ENCODE measurements at regions not wholly inside any gene's neighbourhood (a gene's known extent, or its start where the extent isn't known, plus 50 kb on each side); places are given as distances from the start of the nearest gene placed in this dataset.
A peak's percentile ranks its signal among the peaks of the same experiment; 100 is the strongest.

DNA sequence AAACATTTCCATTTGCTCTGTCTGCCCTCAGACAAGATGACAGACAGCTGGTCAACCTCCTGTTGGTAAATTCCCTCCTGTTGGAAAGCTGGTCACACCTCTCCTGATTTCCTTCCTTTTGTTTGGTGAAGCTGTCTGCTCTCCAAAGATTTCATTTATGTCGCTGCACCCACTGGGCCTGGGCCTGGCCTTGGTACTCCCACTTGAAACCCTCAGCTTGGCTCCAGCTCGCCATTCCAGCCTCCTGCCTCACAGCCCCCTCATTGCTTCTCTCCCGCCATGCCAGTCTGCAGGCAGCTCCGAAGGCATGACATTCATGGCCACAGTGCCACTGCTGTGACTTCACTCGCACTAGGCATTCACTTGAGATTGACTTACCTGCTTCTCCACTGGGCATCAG is 451.8 kb downstream of the VRK1 start:
- no peaks in the 10 kb centered on the region for H3K27me3 ChIP-seq (ENCODE audit: control insufficient read depth in 3 of 3, insufficient read depth in 3 of 3, low read length in 3 of 3)
- H3K27ac ChIP-seq (ENCODE audit: low read depth in 1 of 3, low read length in 2 of 3), result no peak overlapping the region
- FAIRE-seq (no peak), DNase-seq (no peak)
- peaks cover 0 to 2% of the 10 kb centered on the region in 2 donors for H3K9me3 ChIP-seq (ENCODE audit: control insufficient read depth in 2 of 2, insufficient read depth in 1 of 2, low read depth in 1 of 2, low read length in 1 of 2)
- H3K4me3 ChIP-seq (ENCODE audit: low read depth in 1 of 3, low read length in 3 of 3), result no peak overlapping the region
- H3K36me3 ChIP-seq (ENCODE audit: control insufficient read depth in 3 of 3, insufficient read depth in 2 of 3, low read depth in 1 of 3, low read length in 3 of 3), result no peaks in the 10 kb centered on the region
- H3K4me1 ChIP-seq (ENCODE audit: control insufficient read depth in 3 of 3, insufficient read depth in 2 of 3, low read depth in 1 of 3, low read length in 2 of 3), result no peaks in the 10 kb centered on the region
- 83 to 88% (median 86%) methylated on average over 5 of the region's 5 CpGs for WGBS, 3 donors

DNA sequence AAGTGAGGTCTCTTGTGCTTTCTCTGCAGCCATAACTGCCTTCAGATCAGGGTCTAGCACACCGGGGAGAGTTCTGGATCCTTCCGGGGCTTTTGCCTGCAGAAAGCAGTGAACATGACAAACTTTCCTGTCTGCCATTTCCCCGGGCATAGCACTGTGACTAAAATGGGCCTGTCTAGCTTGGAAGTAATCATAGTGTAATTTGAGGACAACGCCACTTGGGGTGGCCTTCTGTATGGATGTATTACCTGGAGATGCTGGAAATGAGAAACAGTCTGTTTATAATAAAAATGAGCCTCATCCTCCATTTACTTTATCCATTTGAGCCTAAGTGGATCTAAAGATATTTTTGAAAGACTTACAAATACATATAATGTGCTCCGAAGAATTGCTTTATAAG is 453.7 kb downstream of the VRK1 start:
- DNase-seq (no peak), FAIRE-seq (no peak)
- 74 to 84% (median 76%) methylated on average over 5 of the region's 5 CpGs for WGBS, 3 donors
- Histone ChIP-seq H3K9me3 (ENCODE audit: control insufficient read depth in 2 of 2, insufficient read depth in 1 of 2, low read depth in 1 of 2, low read length in 1 of 2) (peaks cover 0 to 2% of the 10 kb centered on the region in 2 donors), H3K36me3 (ENCODE audit: control insufficient read depth in 3 of 3, insufficient read depth in 2 of 3, low read depth in 1 of 3, low read length in 3 of 3) (no peaks in the 10 kb centered on the region), H3K4me1 (ENCODE audit: control insufficient read depth in 3 of 3, insufficient read depth in 2 of 3, low read depth in 1 of 3, low read length in 2 of 3) (no peaks in the 10 kb centered on the region), H3K4me3 (ENCODE audit: low read depth in 1 of 3, low read length in 3 of 3) (no peak overlapping the region), H3K27me3 (ENCODE audit: control insufficient read depth in 3 of 3, insufficient read depth in 3 of 3, low read length in 3 of 3) (no peaks in the 10 kb centered on the region), H3K27ac (ENCODE audit: low read depth in 1 of 3, low read length in 2 of 3) (no peak overlapping the region)

DNA sequence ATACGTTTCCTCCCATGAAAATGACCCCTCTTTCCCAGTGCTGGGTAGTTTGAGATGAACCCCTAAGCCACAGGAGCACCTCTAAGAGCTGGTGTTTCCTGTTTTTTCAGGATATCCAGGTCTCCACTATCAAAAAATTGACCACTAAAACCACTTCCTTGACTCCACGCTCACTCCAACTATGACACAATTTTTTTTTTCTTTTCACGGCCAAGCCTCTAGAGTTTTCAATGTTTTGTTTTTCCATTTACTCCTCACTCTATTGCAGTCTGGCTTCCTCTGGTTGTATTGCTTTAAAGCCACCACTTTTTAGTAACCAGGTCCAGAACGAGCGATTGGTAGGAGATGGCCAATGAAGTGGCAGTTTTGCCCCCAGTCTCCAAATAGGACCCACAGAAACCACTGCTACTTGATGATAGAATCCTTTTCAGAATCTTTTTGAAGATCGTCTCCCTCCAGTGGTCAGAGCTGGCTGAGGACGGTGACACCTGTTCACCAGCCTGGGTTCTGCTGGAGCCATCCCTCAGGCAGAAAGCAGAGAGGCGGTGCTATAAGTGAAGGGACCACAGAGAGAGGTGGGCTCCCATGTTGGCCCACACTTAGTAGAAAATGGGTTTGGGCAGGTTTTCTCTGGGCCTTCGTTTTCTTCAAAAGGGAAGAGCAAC is 454.4 kb downstream of the VRK1 start:
- WGBS, 3 donors, result 52 to 64% (median 56%) methylated on average over 9 of the region's 9 CpGs
- DNase-seq (no peak), FAIRE-seq (no peak)
- Histone ChIP-seq H3K27ac (ENCODE audit: low read depth in 1 of 3, low read length in 2 of 3) (no peak overlapping the region), H3K36me3 (ENCODE audit: control insufficient read depth in 3 of 3, insufficient read depth in 2 of 3, low read depth in 1 of 3, low read length in 3 of 3) (no peaks in the 10 kb centered on the region), H3K4me1 (ENCODE audit: control insufficient read depth in 3 of 3, insufficient read depth in 2 of 3, low read depth in 1 of 3, low read length in 2 of 3) (no peaks in the 10 kb centered on the region), H3K27me3 (ENCODE audit: control insufficient read depth in 3 of 3, insufficient read depth in 3 of 3, low read length in 3 of 3) (no peaks in the 10 kb centered on the region), H3K4me3 (ENCODE audit: low read depth in 1 of 3, low read length in 3 of 3) (no peak overlapping the region), H3K9me3 (ENCODE audit: control insufficient read depth in 2 of 2, insufficient read depth in 1 of 2, low read depth in 1 of 2, low read length in 1 of 2) (peaks cover 0 to 2% of the 10 kb centered on the region in 2 donors)

DNA sequence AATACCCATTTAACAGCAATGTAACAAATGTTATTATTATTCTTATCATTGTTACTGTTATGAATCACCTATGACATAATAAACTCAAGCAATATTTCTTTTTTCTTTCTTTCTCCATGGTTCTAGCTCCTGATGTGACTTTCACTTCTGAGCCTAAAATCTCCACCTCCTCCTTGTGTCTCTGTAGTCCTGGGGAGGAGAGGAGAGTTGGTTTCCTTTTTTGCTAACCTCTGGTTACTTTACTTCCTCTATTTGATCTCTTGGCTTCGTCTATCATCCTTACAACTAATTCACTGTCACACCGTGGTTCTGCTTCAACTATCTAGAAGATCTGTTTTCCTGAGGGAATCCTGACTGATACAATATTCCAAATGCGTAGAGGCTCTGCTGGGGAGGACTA is 456.6 kb downstream of the VRK1 start:
- Histone ChIP-seq H3K4me1 (ENCODE audit: control insufficient read depth in 3 of 3, insufficient read depth in 2 of 3, low read depth in 1 of 3, low read length in 2 of 3) (no peaks in the 10 kb centered on the region), H3K27me3 (ENCODE audit: control insufficient read depth in 3 of 3, insufficient read depth in 3 of 3, low read length in 3 of 3) (no peaks in the 10 kb centered on the region), H3K36me3 (ENCODE audit: control insufficient read depth in 3 of 3, insufficient read depth in 2 of 3, low read depth in 1 of 3, low read length in 3 of 3) (no peaks in the 10 kb centered on the region), H3K9me3 (ENCODE audit: control insufficient read depth in 2 of 2, insufficient read depth in 1 of 2, low read depth in 1 of 2, low read length in 1 of 2) (peaks cover 0 to 2% of the 10 kb centered on the region in 2 donors), H3K4me3 (ENCODE audit: low read depth in 1 of 3, low read length in 3 of 3) (no peak overlapping the region), H3K27ac (ENCODE audit: low read depth in 1 of 3, low read length in 2 of 3) (no peak overlapping the region)
- WGBS, 3 donors, result 26 to 41% (median 31%) methylated on average over 3 of the region's 3 CpGs
- DNase-seq, result no peak
- FAIRE-seq, result no peak

DNA sequence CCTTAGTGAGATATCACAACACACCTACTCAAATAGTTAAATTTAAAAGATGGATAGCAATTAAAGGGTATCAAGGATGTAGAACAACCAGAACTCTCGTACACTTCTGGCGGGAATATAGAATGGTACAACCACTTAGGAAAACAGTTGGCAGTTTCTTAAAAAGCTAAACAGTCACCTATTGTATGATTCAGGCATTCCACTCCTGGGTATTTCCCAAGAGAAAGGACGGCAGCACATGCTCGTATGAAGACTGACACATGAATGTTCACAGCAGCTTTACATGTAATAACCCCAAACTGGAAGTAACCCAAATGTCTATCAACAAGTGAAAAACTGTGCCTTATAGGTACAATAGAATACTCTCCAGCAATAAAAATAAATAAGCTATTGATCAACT is 465.2 kb downstream of the VRK1 start:
- Histone ChIP-seq H3K27ac (ENCODE audit: low read depth in 1 of 3, low read length in 2 of 3) (no peak overlapping the region), H3K27me3 (ENCODE audit: control insufficient read depth in 3 of 3, insufficient read depth in 3 of 3, low read length in 3 of 3) (peaks cover 0 to 4% (median 0%) of the 10 kb centered on the region in 3 donors), H3K36me3 (ENCODE audit: control insufficient read depth in 3 of 3, insufficient read depth in 2 of 3, low read depth in 1 of 3, low read length in 3 of 3) (no peaks in the 10 kb centered on the region), H3K4me1 (ENCODE audit: control insufficient read depth in 3 of 3, insufficient read depth in 2 of 3, low read depth in 1 of 3, low read length in 2 of 3) (no peaks in the 10 kb centered on the region), H3K9me3 (ENCODE audit: control insufficient read depth in 2 of 2, insufficient read depth in 1 of 2, low read depth in 1 of 2, low read length in 1 of 2) (no peaks in the 10 kb centered on the region), H3K4me3 (ENCODE audit: low read depth in 1 of 3, low read length in 3 of 3) (no peak overlapping the region)
- DNase-seq (no peak), FAIRE-seq (no peak)
- 80 to 88% (median 84%) methylated on average over 4 of the region's 4 CpGs for WGBS, 3 donors

DNA sequence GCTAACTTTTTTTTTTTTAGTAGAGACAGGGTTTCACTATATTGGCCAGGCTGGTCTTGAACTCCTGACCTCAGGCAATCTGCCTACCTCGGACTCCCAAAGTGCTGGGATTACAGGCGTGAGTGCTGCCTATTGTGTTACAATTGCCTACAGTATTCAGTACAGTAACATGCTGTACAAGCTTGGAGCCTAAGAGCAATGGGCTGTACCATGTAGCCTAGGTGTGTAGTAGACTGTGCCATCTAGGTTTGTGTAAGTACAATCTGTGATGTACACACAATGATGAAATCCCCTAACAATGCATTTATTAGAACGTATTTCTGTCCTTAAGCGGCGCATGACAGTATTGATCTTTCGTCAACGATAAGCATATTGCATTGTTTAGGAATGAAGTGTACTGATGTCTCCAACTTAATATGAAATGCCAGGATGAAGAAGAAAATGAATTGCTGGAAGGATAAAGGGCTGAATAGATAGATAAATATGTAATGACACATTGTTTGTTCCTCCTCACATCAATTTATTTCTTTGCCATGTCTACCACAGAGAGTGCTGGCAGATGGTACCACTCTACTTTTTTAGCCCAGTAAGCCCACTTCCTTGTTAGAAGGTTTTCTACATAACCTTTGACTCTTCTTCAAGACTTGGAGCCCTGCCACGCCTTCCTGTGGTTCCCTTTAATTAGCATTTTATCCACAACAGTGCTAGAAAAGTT is 467.5 kb downstream of the VRK1 start:
- DNase-seq, result no peak
- Histone ChIP-seq H3K27ac (ENCODE audit: low read depth in 1 of 3, low read length in 2 of 3) (no peak overlapping the region), H3K9me3 (ENCODE audit: control insufficient read depth in 2 of 2, insufficient read depth in 1 of 2, low read depth in 1 of 2, low read length in 1 of 2) (no peaks in the 10 kb centered on the region), H3K27me3 (ENCODE audit: control insufficient read depth in 3 of 3, insufficient read depth in 3 of 3, low read length in 3 of 3) (peaks cover 0 to 4% (median 0%) of the 10 kb centered on the region in 3 donors), H3K36me3 (ENCODE audit: control insufficient read depth in 3 of 3, insufficient read depth in 2 of 3, low read depth in 1 of 3, low read length in 3 of 3) (no peaks in the 10 kb centered on the region), H3K4me3 (ENCODE audit: low read depth in 1 of 3, low read length in 3 of 3) (no peak overlapping the region), H3K4me1 (ENCODE audit: control insufficient read depth in 3 of 3, insufficient read depth in 2 of 3, low read depth in 1 of 3, low read length in 2 of 3) (no peaks in the 10 kb centered on the region)
- WGBS, 3 donors, result 81 to 86% (median 86%) methylated on average over 8 of the region's 8 CpGs
- FAIRE-seq, result no peak

DNA sequence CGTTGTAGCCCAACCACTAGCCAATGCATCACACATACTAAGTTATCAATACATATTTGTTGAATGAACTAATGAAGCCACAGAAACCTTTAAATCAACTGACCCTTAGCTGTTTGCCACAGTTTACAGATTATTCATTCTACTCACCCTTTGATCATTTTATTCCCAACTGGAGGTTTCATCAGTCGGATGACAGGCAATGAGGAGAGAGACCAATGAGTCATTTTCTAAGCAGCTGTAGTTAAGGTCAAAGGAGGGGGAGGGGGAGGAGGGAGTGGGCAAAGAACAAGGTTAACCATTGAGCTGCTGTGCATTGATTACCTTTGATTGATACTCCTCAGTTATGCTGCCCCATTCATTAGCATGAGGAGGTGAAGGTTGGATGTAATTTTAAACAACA is 469.5 kb downstream of the VRK1 start:
- DNase-seq (peak in 1 of 2 donors; percentile 11), FAIRE-seq (no peak)
- 19 to 39% (median 35%) methylated on average over 2 of the region's 2 CpGs for WGBS, 3 donors
- peaks cover 0 to 4% (median 0%) of the 10 kb centered on the region in 3 donors for H3K27me3 ChIP-seq (ENCODE audit: control insufficient read depth in 3 of 3, insufficient read depth in 3 of 3, low read length in 3 of 3)
- no peak overlapping the region for H3K4me3 ChIP-seq (ENCODE audit: low read depth in 1 of 3, low read length in 3 of 3)
- H3K27ac ChIP-seq (ENCODE audit: low read depth in 1 of 3, low read length in 2 of 3), result no peak overlapping the region
- H3K4me1 ChIP-seq (ENCODE audit: control insufficient read depth in 3 of 3, insufficient read depth in 2 of 3, low read depth in 1 of 3, low read length in 2 of 3), result no peaks in the 10 kb centered on the region
- H3K9me3 ChIP-seq (ENCODE audit: control insufficient read depth in 2 of 2, insufficient read depth in 1 of 2, low read depth in 1 of 2, low read length in 1 of 2), result no peaks in the 10 kb centered on the region
- no peaks in the 10 kb centered on the region for H3K36me3 ChIP-seq (ENCODE audit: control insufficient read depth in 3 of 3, insufficient read depth in 2 of 3, low read depth in 1 of 3, low read length in 3 of 3)

DNA sequence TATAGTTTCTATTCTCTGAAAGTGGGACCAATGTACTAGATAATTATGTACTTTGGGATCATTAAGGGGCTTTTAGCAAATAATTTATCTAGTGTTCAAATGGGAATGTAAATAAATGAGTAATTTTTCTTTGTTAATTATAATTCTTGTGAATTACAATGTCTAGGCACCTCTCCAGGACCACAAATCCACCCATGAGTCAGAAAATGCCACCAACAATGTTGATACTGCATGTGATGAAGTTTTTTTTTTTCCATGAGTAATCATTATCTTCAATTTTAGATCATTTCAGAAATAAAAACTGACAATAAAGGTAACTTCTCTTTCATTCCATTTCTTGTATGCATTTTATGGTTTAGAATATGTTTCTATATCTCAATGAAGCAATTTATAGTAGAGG is 470.3 kb downstream of the VRK1 start:
- Histone ChIP-seq H3K27me3 (ENCODE audit: control insufficient read depth in 3 of 3, insufficient read depth in 3 of 3, low read length in 3 of 3) (peaks cover 0 to 4% (median 0%) of the 10 kb centered on the region in 3 donors), H3K36me3 (ENCODE audit: control insufficient read depth in 3 of 3, insufficient read depth in 2 of 3, low read depth in 1 of 3, low read length in 3 of 3) (no peaks in the 10 kb centered on the region), H3K4me1 (ENCODE audit: control insufficient read depth in 3 of 3, insufficient read depth in 2 of 3, low read depth in 1 of 3, low read length in 2 of 3) (no peaks in the 10 kb centered on the region), H3K4me3 (ENCODE audit: low read depth in 1 of 3, low read length in 3 of 3) (no peak overlapping the region), H3K27ac (ENCODE audit: low read depth in 1 of 3, low read length in 2 of 3) (no peak overlapping the region), H3K9me3 (ENCODE audit: control insufficient read depth in 2 of 2, insufficient read depth in 1 of 2, low read depth in 1 of 2, low read length in 1 of 2) (no peaks in the 10 kb centered on the region)
- DNase-seq (no peak), FAIRE-seq (no peak)
